SK-N-SH treated with all-trans-retinoic acid at 6 μM for 48 hours (cell line): ENCODE measurements at regions not wholly inside any gene's neighbourhood (a gene's known extent, or its start where the extent isn't known, plus 50 kb on each side); places are given as distances from the start of the nearest gene placed in this dataset.

Source experiments
- ARNTL ChIP-seq: fragments of 450-650 bp; formaldehyde crosslinking; IDR thresholded peaks from 2 replicates; pipeline ENCODE4 v1.5.0; 2020; ENCODE audit warnings: low read depth, mild to moderate bottlenecking, moderate library complexity, borderline replicate concordance
- PPARA ChIP-seq: fragments of 250-450 bp; sonication (Bioruptor Pico); IDR thresholded peaks from 2 replicates; pipeline ENCODE4 v1.5.0; 2020; ENCODE audit warnings: mild to moderate bottlenecking, borderline replicate concordance
- RARB ChIP-seq: fragments of 250-450 bp; sonication (Bioruptor Pico); IDR thresholded peaks from 2 replicates; pipeline ENCODE4 v1.8.0; 2021; ENCODE audit warnings: mild to moderate bottlenecking, moderate library complexity
- TCF4 ChIP-seq: fragments of 250-450 bp; sonication (Bioruptor Pico); IDR thresholded peaks from 2 replicates; pipeline ENCODE4 v1.8.0; 2021; ENCODE audit warnings: mild to moderate bottlenecking, moderate library complexity, borderline replicate concordance
- ZC3H10 ChIP-seq: fragments of 250-450 bp; sonication (Bioruptor Pico); IDR thresholded peaks from 2 replicates; pipeline ENCODE4 v1.5.1; 2021; ENCODE audit warnings: mild to moderate bottlenecking, moderate library complexity
- ZFP30 ChIP-seq: fragments of 450-650 bp; formaldehyde crosslinking; IDR thresholded peaks from 2 replicates; pipeline ENCODE4 v1.5.0; 2022; ENCODE audit warnings: mild to moderate bottlenecking, moderate library complexity
- ZNF70 ChIP-seq: fragments of 450-650 bp; formaldehyde crosslinking; IDR thresholded peaks from 2 replicates; pipeline ENCODE4 v1.5.0; 2020; ENCODE audit warnings: mild to moderate bottlenecking, moderate library complexity
- TF ChIP-seq, protein P1 (sequence below): fragments of 250-450 bp; sonication (Bioruptor Pico); IDR thresholded peaks from 2 replicates; pipeline ENCODE4 v1.5.1; 2021; ENCODE audit warnings: mild to moderate bottlenecking, moderate library complexity
- TF ChIP-seq, protein P2 (sequence below): fragments of 250-450 bp; sonication (Bioruptor Pico); IDR thresholded peaks from 2 replicates; pipeline ENCODE4 v1.8.0; 2020; ENCODE audit warnings: mild to moderate bottlenecking, moderate library complexity, borderline replicate concordance
- TF ChIP-seq, protein P3 (sequence below): fragments of 250-450 bp; sonication (Bioruptor Pico); IDR thresholded peaks from 2 replicates; pipeline ENCODE4 v1.8.0; 2021; ENCODE audit warnings: low read depth, mild to moderate bottlenecking, moderate library complexity, borderline replicate concordance
- TF ChIP-seq, protein P4 (sequence below): fragments of 250-450 bp; sonication (Bioruptor Pico); IDR thresholded peaks from 2 replicates; pipeline ENCODE4 v1.5.1; 2020; ENCODE audit warnings: low read depth, mild to moderate bottlenecking, moderate library complexity
- TF ChIP-seq, protein P5 (sequence below): fragments of 250-450 bp; sonication (Bioruptor Pico); IDR thresholded peaks from 2 replicates; pipeline ENCODE4 v1.5.0; 2020; ENCODE audit warnings: mild to moderate bottlenecking, moderate library complexity

DNA sequence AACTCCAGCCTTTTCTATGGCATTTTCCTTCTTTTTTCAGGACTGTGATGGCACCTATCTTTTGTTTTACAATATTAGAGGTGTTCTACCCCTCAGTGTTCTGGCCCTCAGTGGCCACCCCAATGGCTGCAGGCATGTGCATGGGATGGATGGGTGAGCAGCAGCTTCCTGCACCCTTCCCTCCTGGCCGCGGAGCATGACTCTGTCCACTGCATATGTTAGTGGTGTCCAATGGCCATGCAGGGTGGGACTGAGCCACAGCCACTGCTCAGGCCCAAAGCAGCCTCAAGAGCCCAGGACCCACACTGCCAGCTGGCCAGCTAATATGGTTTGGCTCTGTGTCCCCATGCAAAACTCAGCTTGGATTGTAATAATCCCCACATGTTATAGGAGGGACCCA is 1032.3 kb upstream of the FBXO33 start:
- TF ChIP-seq, protein P1, sequence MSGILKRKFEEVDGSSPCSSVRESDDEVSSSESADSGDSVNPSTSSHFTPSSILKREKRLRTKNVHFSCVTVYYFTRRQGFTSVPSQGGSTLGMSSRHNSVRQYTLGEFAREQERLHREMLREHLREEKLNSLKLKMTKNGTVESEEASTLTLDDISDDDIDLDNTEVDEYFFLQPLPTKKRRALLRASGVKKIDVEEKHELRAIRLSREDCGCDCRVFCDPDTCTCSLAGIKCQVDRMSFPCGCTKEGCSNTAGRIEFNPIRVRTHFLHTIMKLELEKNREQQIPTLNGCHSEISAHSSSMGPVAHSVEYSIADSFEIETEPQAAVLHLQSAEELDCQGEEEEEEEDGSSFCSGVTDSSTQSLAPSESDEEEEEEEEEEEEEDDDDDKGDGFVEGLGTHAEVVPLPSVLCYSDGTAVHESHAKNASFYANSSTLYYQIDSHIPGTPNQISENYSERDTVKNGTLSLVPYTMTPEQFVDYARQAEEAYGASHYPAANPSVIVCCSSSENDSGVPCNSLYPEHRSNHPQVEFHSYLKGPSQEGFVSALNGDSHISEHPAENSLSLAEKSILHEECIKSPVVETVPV (CRISPR knock-in tag): no peak
- no peak for TF ChIP-seq PPARA
- no peak for TF ChIP-seq RARB (CRISPR knock-in tag)
- TF ChIP-seq, protein P2, sequence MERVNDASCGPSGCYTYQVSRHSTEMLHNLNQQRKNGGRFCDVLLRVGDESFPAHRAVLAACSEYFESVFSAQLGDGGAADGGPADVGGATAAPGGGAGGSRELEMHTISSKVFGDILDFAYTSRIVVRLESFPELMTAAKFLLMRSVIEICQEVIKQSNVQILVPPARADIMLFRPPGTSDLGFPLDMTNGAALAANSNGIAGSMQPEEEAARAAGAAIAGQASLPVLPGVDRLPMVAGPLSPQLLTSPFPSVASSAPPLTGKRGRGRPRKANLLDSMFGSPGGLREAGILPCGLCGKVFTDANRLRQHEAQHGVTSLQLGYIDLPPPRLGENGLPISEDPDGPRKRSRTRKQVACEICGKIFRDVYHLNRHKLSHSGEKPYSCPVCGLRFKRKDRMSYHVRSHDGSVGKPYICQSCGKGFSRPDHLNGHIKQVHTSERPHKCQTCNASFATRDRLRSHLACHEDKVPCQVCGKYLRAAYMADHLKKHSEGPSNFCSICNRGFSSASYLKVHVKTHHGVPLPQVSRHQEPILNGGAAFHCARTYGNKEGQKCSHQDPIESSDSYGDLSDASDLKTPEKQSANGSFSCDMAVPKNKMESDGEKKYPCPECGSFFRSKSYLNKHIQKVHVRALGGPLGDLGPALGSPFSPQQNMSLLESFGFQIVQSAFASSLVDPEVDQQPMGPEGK: no peak
- TF ChIP-seq ZNF70 (CRISPR knock-in tag): no peak
- TF ChIP-seq ARNTL (CRISPR knock-in tag): no peak
- TF ChIP-seq, protein P3, sequence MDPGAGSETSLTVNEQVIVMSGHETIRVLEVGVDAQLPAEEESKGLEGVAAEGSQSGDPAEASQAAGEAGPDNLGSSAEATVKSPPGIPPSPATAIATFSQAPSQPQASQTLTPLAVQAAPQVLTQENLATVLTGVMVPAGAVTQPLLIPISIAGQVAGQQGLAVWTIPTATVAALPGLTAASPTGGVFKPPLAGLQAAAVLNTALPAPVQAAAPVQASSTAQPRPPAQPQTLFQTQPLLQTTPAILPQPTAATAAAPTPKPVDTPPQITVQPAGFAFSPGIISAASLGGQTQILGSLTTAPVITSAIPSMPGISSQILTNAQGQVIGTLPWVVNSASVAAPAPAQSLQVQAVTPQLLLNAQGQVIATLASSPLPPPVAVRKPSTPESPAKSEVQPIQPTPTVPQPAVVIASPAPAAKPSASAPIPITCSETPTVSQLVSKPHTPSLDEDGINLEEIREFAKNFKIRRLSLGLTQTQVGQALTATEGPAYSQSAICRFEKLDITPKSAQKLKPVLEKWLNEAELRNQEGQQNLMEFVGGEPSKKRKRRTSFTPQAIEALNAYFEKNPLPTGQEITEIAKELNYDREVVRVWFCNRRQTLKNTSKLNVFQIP (CRISPR knock-in tag): no peak
- TF ChIP-seq, protein P4, sequence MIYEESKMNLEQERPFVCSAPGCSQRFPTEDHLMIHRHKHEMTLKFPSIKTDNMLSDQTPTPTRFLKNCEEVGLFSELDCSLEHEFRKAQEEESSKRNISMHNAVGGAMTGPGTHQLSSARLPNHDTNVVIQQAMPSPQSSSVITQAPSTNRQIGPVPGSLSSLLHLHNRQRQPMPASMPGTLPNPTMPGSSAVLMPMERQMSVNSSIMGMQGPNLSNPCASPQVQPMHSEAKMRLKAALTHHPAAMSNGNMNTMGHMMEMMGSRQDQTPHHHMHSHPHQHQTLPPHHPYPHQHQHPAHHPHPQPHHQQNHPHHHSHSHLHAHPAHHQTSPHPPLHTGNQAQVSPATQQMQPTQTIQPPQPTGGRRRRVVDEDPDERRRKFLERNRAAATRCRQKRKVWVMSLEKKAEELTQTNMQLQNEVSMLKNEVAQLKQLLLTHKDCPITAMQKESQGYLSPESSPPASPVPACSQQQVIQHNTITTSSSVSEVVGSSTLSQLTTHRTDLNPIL (CRISPR knock-in tag): no peak
- no peak for TF ChIP-seq TCF4 (CRISPR knock-in tag)
- no peak for TF ChIP-seq ZFP30 (CRISPR knock-in tag)
- no peak for TF ChIP-seq ZC3H10 (CRISPR knock-in tag)
- TF ChIP-seq, protein P5, sequence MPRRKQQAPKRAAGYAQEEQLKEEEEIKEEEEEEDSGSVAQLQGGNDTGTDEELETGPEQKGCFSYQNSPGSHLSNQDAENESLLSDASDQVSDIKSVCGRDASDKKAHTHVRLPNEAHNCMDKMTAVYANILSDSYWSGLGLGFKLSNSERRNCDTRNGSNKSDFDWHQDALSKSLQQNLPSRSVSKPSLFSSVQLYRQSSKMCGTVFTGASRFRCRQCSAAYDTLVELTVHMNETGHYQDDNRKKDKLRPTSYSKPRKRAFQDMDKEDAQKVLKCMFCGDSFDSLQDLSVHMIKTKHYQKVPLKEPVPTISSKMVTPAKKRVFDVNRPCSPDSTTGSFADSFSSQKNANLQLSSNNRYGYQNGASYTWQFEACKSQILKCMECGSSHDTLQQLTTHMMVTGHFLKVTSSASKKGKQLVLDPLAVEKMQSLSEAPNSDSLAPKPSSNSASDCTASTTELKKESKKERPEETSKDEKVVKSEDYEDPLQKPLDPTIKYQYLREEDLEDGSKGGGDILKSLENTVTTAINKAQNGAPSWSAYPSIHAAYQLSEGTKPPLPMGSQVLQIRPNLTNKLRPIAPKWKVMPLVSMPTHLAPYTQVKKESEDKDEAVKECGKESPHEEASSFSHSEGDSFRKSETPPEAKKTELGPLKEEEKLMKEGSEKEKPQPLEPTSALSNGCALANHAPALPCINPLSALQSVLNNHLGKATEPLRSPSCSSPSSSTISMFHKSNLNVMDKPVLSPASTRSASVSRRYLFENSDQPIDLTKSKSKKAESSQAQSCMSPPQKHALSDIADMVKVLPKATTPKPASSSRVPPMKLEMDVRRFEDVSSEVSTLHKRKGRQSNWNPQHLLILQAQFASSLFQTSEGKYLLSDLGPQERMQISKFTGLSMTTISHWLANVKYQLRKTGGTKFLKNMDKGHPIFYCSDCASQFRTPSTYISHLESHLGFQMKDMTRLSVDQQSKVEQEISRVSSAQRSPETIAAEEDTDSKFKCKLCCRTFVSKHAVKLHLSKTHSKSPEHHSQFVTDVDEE (CRISPR knock-in tag): no peak
